HEK293 (cell line): ENCODE measurements at regions not wholly inside any gene's neighbourhood (a gene's known extent, or its start where the extent isn't known, plus 50 kb on each side); places are given as distances from the start of the nearest gene placed in this dataset.

ENCODE experiments used
- CTCF ChIA-PET: fragments of 350-600 bp; formaldehyde crosslinking; extraction: SDS; loops from one replicate; lab custom pipeline; 2021; ENCODE audit warnings: antibody characterized with exemption; lab: Yijun Ruan, JAX
- POLR2A ChIA-PET: fragments of 300-600 bp; formaldehyde crosslinking; extraction: SDS; loops from one replicate; lab custom pipeline; 2020; ENCODE audit warnings: antibody characterized with exemption, inconsistent platforms; lab: Yijun Ruan, JAX
- H3K27ac ChIP-seq: fragments of 200-500 bp; sonication (Bioruptor generic); 2 replicates; pipeline ENCODE4 v1.5.1; 2014; ENCODE audit warnings: low read depth, low read length, control low read depth, inconsistent platforms; ENCODE audit errors: extremely low read depth
- H3K36me3 ChIP-seq, 2 experiments: fragments of 200-500 bp in 1 of 2; sonication (Bioruptor generic) in 1 of 2; 1 replicate in 1 of 2; 2 replicates in 1 of 2; pipeline ENCODE4 v1.5.1; 2014 to 2017; ENCODE audit warnings: inconsistent platforms in 2 of 2, low read length in 2 of 2; ENCODE audit not compliant: control insufficient read depth in 2 of 2, insufficient read depth in 1 of 2
- H3K4me1 ChIP-seq: fragments of 200-500 bp; sonication (Bioruptor generic); 2 replicates; pipeline ENCODE4 v1.5.1; 2014; ENCODE audit warnings: mild to moderate bottlenecking, low read length, inconsistent platforms; ENCODE audit not compliant: control insufficient read depth, insufficient read depth
- H3K4me3 ChIP-seq: 2 replicates; pipeline ENCODE4 v1.5.1; 2011; ENCODE audit warnings: low read depth, mild to moderate bottlenecking, control low read depth, low read length, moderate library complexity
- H3K9me3 ChIP-seq: fragments of 200-500 bp; sonication (Bioruptor generic); 2 replicates; pipeline ENCODE4 v1.5.1; 2014; ENCODE audit warnings: low read depth, low read length, inconsistent platforms; ENCODE audit not compliant: control insufficient read depth, insufficient read depth
- BCL11B ChIP-seq: fragments of 450-650 bp; formaldehyde crosslinking; IDR thresholded peaks from 2 replicates; pipeline ENCODE4 v1.5.1; 2016; ENCODE audit warnings: low read depth, missing biosample characterization, missing genetic modification characterization
- GFI1B ChIP-seq: fragments of 450-650 bp; formaldehyde crosslinking; IDR thresholded peaks from 2 replicates; pipeline ENCODE4 v1.5.1; 2016; ENCODE audit warnings: missing biosample characterization, missing genetic modification characterization
- GLIS1 ChIP-seq: fragments of 450-650 bp; formaldehyde crosslinking; IDR thresholded peaks from 2 replicates; pipeline ENCODE4 v1.5.1; 2016; ENCODE audit warnings: missing biosample characterization, missing genetic modification characterization
- KLF10 ChIP-seq: fragments of 450-650 bp; IDR thresholded peaks from 2 replicates; pipeline ENCODE4 v1.5.1; 2018; ENCODE audit warnings: missing biosample characterization, mild to moderate bottlenecking, missing genetic modification characterization
- OSR2 ChIP-seq: fragments of 450-650 bp; formaldehyde crosslinking; IDR thresholded peaks from 2 replicates; pipeline ENCODE4 v1.5.1; 2016; ENCODE audit warnings: missing biosample characterization, missing genetic modification characterization
- PATZ1 ChIP-seq: fragments of 450-650 bp; formaldehyde crosslinking; IDR thresholded peaks from 2 replicates; pipeline ENCODE4 v1.5.1; 2016; ENCODE audit warnings: missing biosample characterization, missing genetic modification characterization
- PRDM6 ChIP-seq: fragments of 450-650 bp; formaldehyde crosslinking; IDR thresholded peaks from 2 replicates; pipeline ENCODE4 v1.5.1; 2017; ENCODE audit warnings: missing biosample characterization, missing genetic modification characterization
- SCRT1 ChIP-seq: fragments of 450-650 bp; formaldehyde crosslinking; IDR thresholded peaks from 2 replicates; pipeline ENCODE4 v1.5.1; 2016; ENCODE audit warnings: missing biosample characterization, missing genetic modification characterization, borderline replicate concordance
- WT1 ChIP-seq: fragments of 450-650 bp; formaldehyde crosslinking; IDR thresholded peaks from 2 replicates; pipeline ENCODE4 v1.5.1; 2016; ENCODE audit warnings: missing biosample characterization, missing genetic modification characterization
- ZFP3 ChIP-seq: fragments of 450-650 bp; formaldehyde crosslinking; IDR thresholded peaks from 2 replicates; pipeline ENCODE4 v1.5.1; 2016; ENCODE audit warnings: low read depth, missing biosample characterization, missing genetic modification characterization
- ZFP41 ChIP-seq: fragments of 450-650 bp; formaldehyde crosslinking; IDR thresholded peaks from 2 replicates; pipeline ENCODE4 v1.5.1; 2016; ENCODE audit warnings: missing biosample characterization, missing genetic modification characterization, borderline replicate concordance
- ZNF112 ChIP-seq: fragments of 450-650 bp; formaldehyde crosslinking; IDR thresholded peaks from 2 replicates; pipeline ENCODE4 v1.5.0; 2017; ENCODE audit warnings: missing biosample characterization, missing genetic modification characterization
- ZNF114 ChIP-seq: fragments of 450-650 bp; formaldehyde crosslinking; IDR thresholded peaks from 2 replicates; pipeline ENCODE4 v1.5.0; 2017; ENCODE audit warnings: missing biosample characterization, missing genetic modification characterization
- ZNF2 ChIP-seq: fragments of 450-650 bp; formaldehyde crosslinking; IDR thresholded peaks from 2 replicates; pipeline ENCODE4 v1.5.1; 2016; ENCODE audit warnings: missing biosample characterization, missing genetic modification characterization
- ZNF248 ChIP-seq: fragments of 450-650 bp; formaldehyde crosslinking; IDR thresholded peaks from 2 replicates; pipeline ENCODE4 v1.5.1; 2017; ENCODE audit warnings: missing biosample characterization, missing genetic modification characterization
- ZNF26 ChIP-seq: fragments of 450-650 bp; formaldehyde crosslinking; IDR thresholded peaks from 2 replicates; pipeline ENCODE4 v1.5.1; 2016; ENCODE audit warnings: missing biosample characterization, missing genetic modification characterization
- ZNF274 ChIP-seq, 2 experiments: fragments of 200-500 bp in 1 of 2; fragments of 450-650 bp in 1 of 2; sonication (Bioruptor generic) in 1 of 2; formaldehyde crosslinking in 1 of 2; IDR thresholded peaks; 2 replicates each; pipeline versions ENCODE4 v1.5.1 to v1.6.1; 2014 to 2016; ENCODE audit warnings: borderline replicate concordance in 1 of 2, inconsistent platforms in 1 of 2, low read length in 1 of 2, missing biosample characterization in 1 of 2, missing genetic modification characterization in 1 of 2
- ZNF280C ChIP-seq: fragments of 450-650 bp; formaldehyde crosslinking; IDR thresholded peaks from 2 replicates; pipeline ENCODE4 v1.5.1; 2016; ENCODE audit warnings: missing biosample characterization, missing genetic modification characterization
- ZNF311 ChIP-seq: fragments of 450-650 bp; formaldehyde crosslinking; IDR thresholded peaks from 2 replicates; pipeline ENCODE4 v1.5.1; 2017; ENCODE audit warnings: missing biosample characterization, missing genetic modification characterization, borderline replicate concordance
- ZNF341 ChIP-seq: fragments of 450-650 bp; formaldehyde crosslinking; IDR thresholded peaks from 2 replicates; pipeline ENCODE4; 2016; ENCODE audit warnings: low read depth, missing biosample characterization, missing genetic modification characterization
- ZNF426 ChIP-seq: fragments of 450-650 bp; formaldehyde crosslinking; IDR thresholded peaks from 2 replicates; pipeline ENCODE4 v1.5.1; 2017; ENCODE audit warnings: missing biosample characterization, missing genetic modification characterization, mild to moderate bottlenecking, inconsistent platforms, moderate library complexity
- ZNF548 ChIP-seq: fragments of 450-650 bp; formaldehyde crosslinking; IDR thresholded peaks from 2 replicates; pipeline ENCODE4 v1.5.1; 2016; ENCODE audit warnings: missing biosample characterization, missing genetic modification characterization
- ZNF571 ChIP-seq: fragments of 450-650 bp; formaldehyde crosslinking; IDR thresholded peaks from 2 replicates; pipeline ENCODE4 v1.5.0; 2017; ENCODE audit warnings: missing biosample characterization, missing genetic modification characterization
- ZNF623 ChIP-seq: fragments of 450-650 bp; formaldehyde crosslinking; IDR thresholded peaks from 2 replicates; pipeline ENCODE4 v1.5.1; 2016; ENCODE audit warnings: missing biosample characterization, missing genetic modification characterization
- ZNF629 ChIP-seq: fragments of 450-650 bp; formaldehyde crosslinking; IDR thresholded peaks from 2 replicates; pipeline ENCODE4 v1.5.1; 2017; ENCODE audit warnings: missing biosample characterization, missing genetic modification characterization
- ZNF701 ChIP-seq: fragments of 450-650 bp; formaldehyde crosslinking; IDR thresholded peaks from 2 replicates; pipeline ENCODE4 v1.5.1; 2016; ENCODE audit warnings: missing biosample characterization, missing genetic modification characterization
- ZNF785 ChIP-seq: fragments of 450-650 bp; formaldehyde crosslinking; IDR thresholded peaks from 2 replicates; pipeline ENCODE4 v1.5.1; 2016; ENCODE audit warnings: missing biosample characterization, missing genetic modification characterization
- ZNF792 ChIP-seq: fragments of 450-650 bp; formaldehyde crosslinking; IDR thresholded peaks from 2 replicates; pipeline ENCODE4 v1.5.1; 2016; ENCODE audit warnings: missing biosample characterization, missing genetic modification characterization

- TF ChIP-seq GLIS1, result no peak
- no peak for TF ChIP-seq ZNF548
- TF ChIP-seq BCL11B (tag by site-specific recombination), result no peak
- TF ChIP-seq WT1 (tag by site-specific recombination), result no peak
- TF ChIP-seq ZNF629 (tag by site-specific recombination), result no peak
- no peak for TF ChIP-seq ZNF114 (tag by site-specific recombination)
- no peak for TF ChIP-seq ZNF701
- TF ChIP-seq ZNF623 (tag by site-specific recombination), result no peak
- no peak for TF ChIP-seq ZNF280C (tag by site-specific recombination)
- no peak for TF ChIP-seq ZNF112 (tag by site-specific recombination)
- TF ChIP-seq ZNF571 (tag by site-specific recombination), result no peak
- no peak for TF ChIP-seq ZNF426 (tag by site-specific recombination)
- TF ChIP-seq ZNF248 (tag by site-specific recombination), result no peak
- TF ChIP-seq PRDM6 (tag by site-specific recombination), result no peak
These were observed 161.4 kb upstream of the TFPI start (continued) for GRCh38 chr2:187715590-187715989.

GRCh38 chr2:187716301-187716700, 162.1 kb upstream of the TFPI start:
- TF ChIP-seq ZNF341 (tag by site-specific recombination) (no peak), ZNF792 (tag by site-specific recombination) (no peak), ZNF629 (tag by site-specific recombination) (no peak), SCRT1 (no peak), KLF10 (tag by site-specific recombination) (no peak), ZNF785 (tag by site-specific recombination) (no peak), OSR2 (tag by site-specific recombination) (no peak), ZNF26 (tag by site-specific recombination) (no peak), ZNF274 (IDR thresholded peaks at IDR 0.05; ENCODE audit: low read length) (no peak), ZNF274 (tag by site-specific recombination; IDR thresholded peaks at IDR 0.05; ENCODE audit: borderline replicate concordance) (no peak), ZFP3 (tag by site-specific recombination) (no peak), ZNF2 (tag by site-specific recombination) (no peak), ZFP41 (tag by site-specific recombination) (no peak), ZNF311 (no peak), GFI1B (tag by site-specific recombination) (no peak), PATZ1 (tag by site-specific recombination) (no peak)
- POLR2A ChIA-PET, result no interaction called here
- no peaks in the 10 kb centered on the region for H3K36me3 ChIP-seq
- no peak overlapping the region for H3K4me3 ChIP-seq
- CTCF ChIA-PET, result no interaction called here
- no peak overlapping the region for H3K27ac ChIP-seq
- no peaks in the 10 kb centered on the region; the same call in 1 of the 2 replicates for H3K4me1 ChIP-seq
- no peaks in the 10 kb centered on the region for H3K9me3 ChIP-seq
